GM19468 (cell line): ENCODE measurements at regions not wholly inside any gene's neighbourhood (a gene's known extent, or its start where the extent isn't known, plus 50 kb on each side); places are given as distances from the start of the nearest gene placed in this dataset.

ENCODE experiments used
- ATAC-seq: cut with Tn5 transposase; IDR thresholded peaks from one replicate; pipeline ENCODE4 v1.9.1; 2021; ENCODE audit warnings: mild to moderate bottlenecking, moderate library complexity, moderate number of reproducible peaks; ENCODE audit not compliant: unreplicated experiment; ENCODE audit errors: extremely low read depth

DNA sequence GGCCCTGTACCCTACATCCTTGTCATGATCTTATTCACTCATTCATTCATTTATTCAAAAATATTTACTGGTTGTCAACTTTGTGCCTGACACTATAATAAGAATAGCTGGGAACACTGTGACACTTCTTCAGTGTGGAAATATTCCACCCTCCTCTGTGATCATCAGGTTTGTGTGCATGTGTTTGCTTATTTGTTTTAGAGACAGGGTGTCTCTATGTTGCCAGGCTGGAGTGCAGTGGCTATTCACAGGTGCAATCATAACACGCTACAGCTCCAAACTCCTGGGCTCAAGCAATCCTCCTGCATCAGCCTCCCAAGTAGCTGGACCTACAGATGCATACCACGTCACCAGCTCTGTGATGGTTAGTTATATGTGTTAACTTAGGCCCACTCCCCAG is 50.0 kb upstream of the PLCL2 start:
- no peak for ATAC-seq
